ENCODE measurements at regions not wholly inside any gene's neighbourhood (a gene's known extent, or its start where the extent isn't known, plus 50 kb on each side); places are given as distances from the start of the nearest gene placed in this dataset.
"Not testable (repeated sequence)": the region's sequence is repeated elsewhere in the genome, so short reads cannot be mapped to it uniquely, and the experiment has no call there.

DNA sequence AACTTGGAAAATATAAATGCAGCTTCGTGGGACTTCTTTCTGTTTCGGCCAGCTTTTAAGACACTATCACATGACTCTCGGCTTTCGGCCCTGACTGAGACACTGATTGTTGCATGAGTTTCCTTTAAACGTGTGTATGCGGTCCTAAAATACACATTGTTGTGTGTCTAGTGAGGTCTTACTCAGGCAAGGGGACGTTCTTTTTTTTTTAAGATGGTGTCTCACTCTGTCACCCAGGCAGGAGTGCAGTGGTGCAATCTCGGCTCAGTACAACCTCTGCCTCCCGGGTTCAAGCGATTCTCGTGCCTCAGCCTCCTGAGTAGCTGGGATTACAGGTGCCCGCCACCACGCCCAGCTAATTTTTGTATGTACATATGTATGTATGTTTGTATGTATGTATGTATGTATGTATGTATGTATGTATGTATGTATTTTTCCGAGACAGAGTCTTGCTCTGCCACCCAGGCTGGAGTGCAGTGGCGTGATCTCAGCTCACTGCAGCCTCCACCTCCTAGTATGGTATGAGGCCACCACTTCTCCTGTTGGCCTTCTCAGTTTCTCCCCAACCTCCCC is 63.2 kb upstream of the PHLPP1 start:
- H3K4me1 Mint-ChIP-seq; DNase-seq; H3K9me3 Mint-ChIP-seq; H3K36me3 Mint-ChIP-seq (ENCODE audit: low read depth); POLR2A ChIA-PET; H3K4me3 Mint-ChIP-seq; H3K27ac Mint-ChIP-seq: not testable (repeated sequence)
- H3K27me3 Mint-ChIP-seq = peaks cover 25% of the 10 kb centered on the region
- CTCF ChIA-PET = interaction anchor here (0.6 kb wide), 1 partner anchor 759 kb away, joined by 3 read pairs; no protein-coding TSS in a partner anchor

- Mint-ChIP-seq H3K27me3 (peaks cover 13% of the 10 kb centered on the region), H3K27ac (no peak overlapping the region), H3K36me3 (ENCODE audit: low read depth) (no peaks in the 10 kb centered on the region), H3K9me3 (no peaks in the 10 kb centered on the region), H3K4me1 (no peaks in the 10 kb centered on the region), H3K4me3 (no peak overlapping the region)
- ChIA-PET CTCF (no interaction called here), POLR2A (no interaction called here)
- no peak for DNase-seq
Measured at GRCh38 chr18:62655520-62656219, 59.7 kb upstream of the PHLPP1 start.

- POLR2A ChIA-PET = no interaction called here
- H3K9me3 Mint-ChIP-seq = no peaks in the 10 kb centered on the region
- H3K4me3 Mint-ChIP-seq = no peak overlapping the region
- no peaks in the 10 kb centered on the region for H3K36me3 Mint-ChIP-seq (ENCODE audit: low read depth)
- H3K4me1 Mint-ChIP-seq = no peaks in the 10 kb centered on the region
- no peak overlapping the region for H3K27ac Mint-ChIP-seq
- H3K27me3 Mint-ChIP-seq = no peaks in the 10 kb centered on the region
- CTCF ChIA-PET = interaction anchor here (0.9 kb wide), 1 partner anchor 19 kb away, joined by 4 read pairs; no protein-coding TSS in a partner anchor
- DNase-seq = no peak
Measured at GRCh38 chr18:62658028-62658427, 57.3 kb upstream of the PHLPP1 start.

- CTCF ChIA-PET = no interaction called here
- no peak for DNase-seq
- POLR2A ChIA-PET = no interaction called here
Measured at GRCh38 chr18:62659698-62660097, 55.6 kb upstream of the PHLPP1 start.

GRCh38 chr18:62660691-62661090 is 54.6 kb upstream of the PHLPP1 start:
- no peak overlapping the region for H3K27ac Mint-ChIP-seq
- H3K27me3 Mint-ChIP-seq = no peaks in the 10 kb centered on the region
- CTCF ChIA-PET = no interaction called here
- H3K4me1 Mint-ChIP-seq = peaks cover 7% of the 10 kb centered on the region
- POLR2A ChIA-PET = no interaction called here
- H3K4me3 Mint-ChIP-seq = no peak overlapping the region
- no peaks in the 10 kb centered on the region for H3K9me3 Mint-ChIP-seq
- no peaks in the 10 kb centered on the region for H3K36me3 Mint-ChIP-seq (ENCODE audit: low read depth)
- DNase-seq = no peak

More at GRCh38 chr18:62659698-62660097, 55.6 kb upstream of the PHLPP1 start:
- H3K27ac Mint-ChIP-seq = no peak overlapping the region
- H3K4me3 Mint-ChIP-seq = no peak overlapping the region
- H3K36me3 Mint-ChIP-seq (ENCODE audit: low read depth) = no peaks in the 10 kb centered on the region
- H3K9me3 Mint-ChIP-seq = no peaks in the 10 kb centered on the region
- no peaks in the 10 kb centered on the region for H3K27me3 Mint-ChIP-seq
- peaks cover 7% of the 10 kb centered on the region for H3K4me1 Mint-ChIP-seq

DNA sequence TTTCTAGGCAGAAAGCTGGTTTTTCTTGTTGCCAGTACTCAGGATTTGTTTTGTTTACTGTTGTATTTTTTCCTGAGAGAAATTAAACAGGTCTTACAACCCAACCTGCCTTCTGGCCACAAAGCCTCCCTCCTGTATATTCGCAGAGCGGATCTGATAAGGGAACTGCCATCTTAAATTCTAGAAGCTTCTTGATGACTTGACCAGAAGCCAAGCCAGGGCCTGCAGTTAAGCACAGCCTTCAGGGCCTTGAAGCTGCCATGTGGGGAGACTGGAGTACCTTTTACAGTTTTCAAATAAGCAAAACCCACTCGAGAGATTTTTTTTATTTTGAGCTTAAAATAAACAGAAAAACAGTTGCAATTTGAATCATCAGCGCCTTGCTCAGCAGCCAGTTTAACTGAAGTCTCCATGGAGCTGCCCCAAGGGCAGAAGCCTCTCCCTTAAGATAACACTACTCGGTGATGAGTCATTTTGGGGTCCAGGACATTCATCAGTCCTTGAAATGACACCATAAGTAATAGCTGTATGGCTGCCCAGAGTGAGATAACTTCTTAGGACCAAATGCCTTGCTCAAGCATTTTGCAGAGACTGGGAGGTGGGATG is 51.5 kb upstream of the PHLPP1 start:
- no peak for DNase-seq
- peaks cover 7% of the 10 kb centered on the region for H3K4me1 Mint-ChIP-seq
- no peaks in the 10 kb centered on the region for H3K27me3 Mint-ChIP-seq
- H3K27ac Mint-ChIP-seq = no peak overlapping the region
- H3K4me3 Mint-ChIP-seq = no peak overlapping the region
- POLR2A ChIA-PET = no interaction called here
- CTCF ChIA-PET = no interaction called here
- H3K36me3 Mint-ChIP-seq (ENCODE audit: low read depth) = no peaks in the 10 kb centered on the region
- H3K9me3 Mint-ChIP-seq = no peaks in the 10 kb centered on the region

GRCh38 chr18:62664414-62664813 is 50.9 kb upstream of the PHLPP1 start:
- Mint-ChIP-seq H3K36me3 (ENCODE audit: low read depth) (no peaks in the 10 kb centered on the region), H3K4me1 (peaks cover 7% of the 10 kb centered on the region), H3K9me3 (no peaks in the 10 kb centered on the region), H3K27me3 (no peaks in the 10 kb centered on the region), H3K27ac (no peak overlapping the region), H3K4me3 (no peak overlapping the region)
- ChIA-PET CTCF (no interaction called here), POLR2A (no interaction called here)
- DNase-seq = no peak

- H3K4me1 Mint-ChIP-seq = peaks cover 7% of the 10 kb centered on the region
- no peaks in the 10 kb centered on the region for H3K9me3 Mint-ChIP-seq
- no peak overlapping the region for H3K27ac Mint-ChIP-seq
- no peak for DNase-seq
- no peaks in the 10 kb centered on the region for H3K36me3 Mint-ChIP-seq (ENCODE audit: low read depth)
- no peaks in the 10 kb centered on the region for H3K27me3 Mint-ChIP-seq
- no peak overlapping the region for H3K4me3 Mint-ChIP-seq
- ChIA-PET POLR2A (no interaction called here), CTCF (no interaction called here)
Measured at GRCh38 chr18:62665188-62665587, 50.2 kb upstream of the PHLPP1 start.
